ENCODE measurements at regions not wholly inside any gene's neighbourhood (a gene's known extent, or its start where the extent isn't known, plus 50 kb on each side); places are given as distances from the start of the nearest gene placed in this dataset.

GRCh38 chr15:94069844-94070243, 161.5 kb upstream of the MCTP2 start:
- TF ChIP-seq CTCF (IDR thresholded peaks at IDR 0.05 in 2 of 3, conservative IDR thresholded peaks at IDR 0.05 in 1 of 3; ENCODE audit: control insufficient read depth in 2 of 3, extremely low read depth in 1 of 3, insufficient read depth in 1 of 3, low read depth in 3 of 3, low read length in 3 of 3) (no peak), CHD2 (IDR thresholded peaks at IDR 0.05; ENCODE audit: borderline replicate concordance, low read depth, low read length) (no peak), SRF (IDR thresholded peaks at IDR 0.05; ENCODE audit: low read depth in 2 of 2, low read length in 2 of 2) (no peak), YBX1 (IDR thresholded peaks at IDR 0.05) (no peak), POLR2AphosphoS5 (IDR thresholded peaks at IDR 0.05; ENCODE audit: low read length) (no peak), ZBTB33 (IDR thresholded peaks at IDR 0.05) (no peak), DPF2 (IDR thresholded peaks at IDR 0.05) (no peak)
- TF ChIP-seq, protein P1, sequence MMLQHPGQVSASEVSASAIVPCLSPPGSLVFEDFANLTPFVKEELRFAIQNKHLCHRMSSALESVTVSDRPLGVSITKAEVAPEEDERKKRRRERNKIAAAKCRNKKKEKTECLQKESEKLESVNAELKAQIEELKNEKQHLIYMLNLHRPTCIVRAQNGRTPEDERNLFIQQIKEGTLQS (IDR thresholded peaks at IDR 0.05; ENCODE audit: borderline replicate concordance, extremely low read depth, low read depth, low read length) = no peak

All from GM12878 (cell line).